Heart right ventricle (tissue), 16 donors: ENCODE measurements at regions not wholly inside any gene's neighbourhood (a gene's known extent, or its start where the extent isn't known, plus 50 kb on each side); places are given as distances from the start of the nearest gene placed in this dataset.

Experiments used
- ATAC-seq, 8 donors: fragments of 200-7000 bp; cut with Tn5 transposase; one replicate each; pipeline ENCODE4 v1.9.1; 2020; ENCODE audit warnings: mild to moderate bottlenecking in 8 of 8, moderate library complexity in 8 of 8, moderate number of reproducible peaks in 1 of 8
- DNase-seq, 2 donors: peaks; one replicate each; pipeline ENCODE4 v3.0.0-alpha.2; 2020
- H3K27ac ChIP-seq, 10 donors: fragments of 200-600 bp; sonication (generic) in 2 of 10; one replicate each; pipeline versions ENCODE4 v1.5.0 to v1.8.0; 2020 to 2022; ENCODE audit warnings: mild to moderate bottlenecking in 3 of 10
- H3K27me3 ChIP-seq, 7 donors: fragments of 200-600 bp; one replicate each; pipeline ENCODE4 v1.8.0; 2021 to 2022; ENCODE audit warnings: mild to moderate bottlenecking in 2 of 7
- H3K36me3 ChIP-seq, 9 donors: fragments of 200-600 bp; sonication (generic) in 1 of 9; one replicate each; pipeline versions ENCODE4 v1.5.0 to v1.8.0; 2020 to 2022; ENCODE audit warnings: mild to moderate bottlenecking in 2 of 9
- H3K4me1 ChIP-seq, 9 donors: fragments of 200-600 bp; sonication (generic) in 1 of 9; one replicate each; pipeline versions ENCODE4 v1.5.0 to v1.8.0; 2020 to 2022; ENCODE audit warnings: mild to moderate bottlenecking in 4 of 9
- H3K4me3 ChIP-seq, 10 donors: fragments of 200-600 bp; sonication (generic) in 2 of 10; one replicate each; pipeline versions ENCODE4 v1.5.0 to v1.8.0; 2020 to 2022; ENCODE audit warnings: mild to moderate bottlenecking in 7 of 10, moderate library complexity in 2 of 10
- H3K9me3 ChIP-seq, 11 donors: fragments of 200-600 bp in 10 of 11; sonication (generic) in 2 of 11; one replicate each; pipeline versions ENCODE4 v1.5.0 to v1.8.0; 2013 to 2022; ENCODE audit warnings: mild to moderate bottlenecking in 2 of 11, control low read depth in 1 of 11, moderate library complexity in 1 of 11
- WGBS, 2 donors: extraction: QIAGEN DNeasy Blood & Tissue Kit; methylation state at CpG; one replicate each; pipeline ENCODE4 v1.1.7; 2013; ENCODE audit warnings: inconsistent platforms in 1 of 2; 5-methylcytosine and 5-hydroxymethylcytosine counted together
- intact Hi-C, 10 donors: fragments of 100-400 bp; cut with DNase I; formaldehyde crosslinking; loops; one replicate each; pipeline versions ENCODE4 v1.11.1 to v1.14.2; 2022
- TF ChIP-seq, protein P1 (sequence below), 9 donors: fragments of 200-600 bp; sonication (generic) in 2 of 9; IDR thresholded peaks; one replicate each; pipeline versions ENCODE4 v1.5.0 to v1.8.0; 2021 to 2022; ENCODE audit warnings: antibody characterized with exemption in 9 of 9, mild to moderate bottlenecking in 5 of 9, moderate library complexity in 1 of 9
- donor health status: Arrhythmogenic right ventricular cardiomyopathy.
- donor health status: ischemic (EF 13 %, LVEDD 7.1; RV severe dilation, severe dysfunction).
- donor health status: healthy with polysubstance abuse.
- donor health status: DM: no; HTN: yes; CAD: no.
- donor health status: DM: no; HTN: no; CAD: no.
- donor health status: ischemic (EF 25% LVEDD 6.9; RV normal size, moderate dysfunction).
- donor health status: ischemic (EF 25% LVEDD 5.7; RV mildly dilated, moderate dysfunction).
- donor health status: healthy.
- donor health status: DM: yes; HTN: yes; CAD: no.
- donor health status: Ischemic cardiomyopathy.
- donor health status: ischemic (EF 35%, LVEDD 5.7; RV mildly dilated, moderate dysfunction).
- donor health status: nonischemic (EF 11% LVEDD 7.7; RV severe dilation, severe dysfunction).
- donor health status: DM: yes; HTN: yes; CAD: no.
- donor health status: PGD.
- donor health status: ischemic (EF 29% LVEDD 5.4; RV normal size, mild dysfunction).
- donor health status: nonischemic (EF 23%, LVEDD 6.1; RV moderate dilation, normal function).

- H3K9me3 ChIP-seq: no peaks in the 10 kb centered on the region
- H3K27me3 ChIP-seq: peaks cover 0 to 67% (median 43%) of the 10 kb centered on the region in 7 donors
- H3K4me1 ChIP-seq: no peaks in the 10 kb centered on the region
- no peaks in the 10 kb centered on the region for H3K36me3 ChIP-seq
- H3K27ac ChIP-seq: no peak overlapping the region
- DNase-seq: no peak
- no peak overlapping the region for H3K4me3 ChIP-seq
- intact Hi-C loops: loop anchor here in 2 of 10 donors (5.0 to 10.0 kb wide), 2 partner anchors 626 to 1189 kb away; no protein-coding TSS in a partner anchor
- ATAC-seq: no peak
- WGBS, 2 donors: 50 to 53% methylated on average over 6 of the region's 6 CpGs
- TF ChIP-seq, protein P1, sequence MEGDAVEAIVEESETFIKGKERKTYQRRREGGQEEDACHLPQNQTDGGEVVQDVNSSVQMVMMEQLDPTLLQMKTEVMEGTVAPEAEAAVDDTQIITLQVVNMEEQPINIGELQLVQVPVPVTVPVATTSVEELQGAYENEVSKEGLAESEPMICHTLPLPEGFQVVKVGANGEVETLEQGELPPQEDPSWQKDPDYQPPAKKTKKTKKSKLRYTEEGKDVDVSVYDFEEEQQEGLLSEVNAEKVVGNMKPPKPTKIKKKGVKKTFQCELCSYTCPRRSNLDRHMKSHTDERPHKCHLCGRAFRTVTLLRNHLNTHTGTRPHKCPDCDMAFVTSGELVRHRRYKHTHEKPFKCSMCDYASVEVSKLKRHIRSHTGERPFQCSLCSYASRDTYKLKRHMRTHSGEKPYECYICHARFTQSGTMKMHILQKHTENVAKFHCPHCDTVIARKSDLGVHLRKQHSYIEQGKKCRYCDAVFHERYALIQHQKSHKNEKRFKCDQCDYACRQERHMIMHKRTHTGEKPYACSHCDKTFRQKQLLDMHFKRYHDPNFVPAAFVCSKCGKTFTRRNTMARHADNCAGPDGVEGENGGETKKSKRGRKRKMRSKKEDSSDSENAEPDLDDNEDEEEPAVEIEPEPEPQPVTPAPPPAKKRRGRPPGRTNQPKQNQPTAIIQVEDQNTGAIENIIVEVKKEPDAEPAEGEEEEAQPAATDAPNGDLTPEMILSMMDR (IDR thresholded peaks at IDR 0.05): no peak
Observed at GRCh38 chr20:16806061-16806460, 57.9 kb downstream of the OTOR start.

DNA sequence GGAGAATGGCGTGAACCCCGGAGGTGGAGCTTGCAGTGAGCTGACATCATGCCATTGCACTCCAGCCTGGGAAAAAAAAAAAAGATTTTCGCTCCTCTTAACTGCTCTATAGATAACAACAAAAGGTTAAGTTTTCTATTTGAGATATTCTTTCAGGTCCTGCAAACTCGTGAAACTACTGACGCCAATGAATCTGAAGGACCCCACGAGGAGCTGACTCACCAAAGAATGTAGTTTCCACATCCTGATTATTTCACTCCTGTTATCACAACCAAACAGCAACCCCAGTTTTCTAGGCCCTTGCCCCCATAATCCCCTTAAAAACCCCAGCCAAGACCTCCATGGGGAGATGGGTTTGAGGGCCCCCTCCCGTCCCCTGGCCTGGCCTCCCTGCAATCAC, 58.7 kb downstream of the OTOR start:
- TF ChIP-seq, protein P1 (IDR thresholded peaks at IDR 0.05): no peak
- peaks cover 0 to 65% (median 40%) of the 10 kb centered on the region in 7 donors for H3K27me3 ChIP-seq
- 57 to 61% methylated on average over 7 of the region's 7 CpGs for WGBS, 2 donors
- no peaks in the 10 kb centered on the region for H3K4me1 ChIP-seq
- H3K27ac ChIP-seq: no peak overlapping the region
- DNase-seq: no peak
- H3K9me3 ChIP-seq: no peaks in the 10 kb centered on the region
- H3K4me3 ChIP-seq: no peak overlapping the region
- ATAC-seq: no peak
- intact Hi-C loops: loop anchor here in 2 of 10 donors (5.0 to 10.0 kb wide), 2 partner anchors 625 to 1188 kb away; no protein-coding TSS in a partner anchor
- no peaks in the 10 kb centered on the region for H3K36me3 ChIP-seq

DNA sequence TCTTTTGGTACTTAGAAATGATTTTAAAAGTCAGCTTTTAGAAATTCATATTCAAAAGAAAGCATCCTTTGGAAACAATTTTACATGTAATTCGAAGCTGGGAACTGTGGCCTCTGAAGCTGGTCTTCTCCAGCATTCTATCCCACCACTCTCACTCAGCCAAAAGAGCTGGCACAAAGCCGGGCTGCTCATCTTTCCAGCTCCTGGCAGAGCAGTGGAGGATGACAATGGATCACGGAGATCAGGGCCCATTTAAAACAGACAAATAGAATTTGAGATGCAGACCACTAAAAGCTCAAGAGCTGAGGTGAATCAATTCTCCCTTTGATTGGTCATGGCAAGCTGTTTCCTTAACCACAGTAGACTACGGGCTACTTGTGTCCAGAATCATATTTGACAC, 60.6 kb downstream of the OTOR start:
- intact Hi-C loops: loop anchor here in 2 of 10 donors (5.0 to 10.0 kb wide), 2 partner anchors 624 to 1186 kb away; no protein-coding TSS in a partner anchor
- Histone ChIP-seq H3K9me3 (no peaks in the 10 kb centered on the region), H3K27ac (no peak overlapping the region), H3K27me3 (peaks cover 0 to 46% (median 21%) of the 10 kb centered on the region in 7 donors), H3K4me3 (no peak overlapping the region), H3K4me1 (no peaks in the 10 kb centered on the region), H3K36me3 (no peaks in the 10 kb centered on the region)
- ATAC-seq: no peak
- no peak for DNase-seq
- 51 to 57% methylated on average over 4 of the region's 4 CpGs for WGBS, 2 donors
- TF ChIP-seq, protein P1 (IDR thresholded peaks at IDR 0.05): no peak

DNA sequence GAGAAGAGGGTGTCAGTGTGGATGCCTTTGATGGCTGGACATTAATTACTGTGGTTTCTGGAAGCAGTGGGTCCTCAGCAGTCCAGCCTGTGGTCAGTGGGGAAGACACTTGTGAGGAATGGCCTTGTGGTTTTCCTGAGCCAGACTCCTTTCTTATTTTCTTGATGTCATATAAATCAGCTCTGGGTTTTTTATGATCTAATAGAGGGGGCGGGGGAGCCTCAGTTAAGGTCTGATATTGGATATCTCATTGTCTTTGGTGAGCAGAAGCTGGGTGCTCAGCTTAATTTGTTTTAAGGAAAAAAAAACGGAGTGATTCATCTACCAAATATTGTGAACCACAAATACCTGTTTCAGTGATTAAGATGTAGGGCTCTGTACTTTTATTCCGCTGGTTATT, 62.1 kb downstream of the OTOR start:
- peaks cover 0 to 32% (median 15%) of the 10 kb centered on the region in 7 donors for H3K27me3 ChIP-seq
- WGBS, 2 donors: 78 to 80% methylated on average over 3 of the region's 3 CpGs

More for the DNA sequence above, 62.1 kb downstream of the OTOR start:
- DNase-seq: no peak
- H3K36me3 ChIP-seq: no peaks in the 10 kb centered on the region
- intact Hi-C loops: no loop called here
- H3K27ac ChIP-seq: no peak overlapping the region
- H3K9me3 ChIP-seq: no peaks in the 10 kb centered on the region
- H3K4me1 ChIP-seq: no peaks in the 10 kb centered on the region
- no peak for ATAC-seq
- TF ChIP-seq, protein P1 (IDR thresholded peaks at IDR 0.05): no peak
- no peak overlapping the region for H3K4me3 ChIP-seq
